ENCODE measurements at regions not wholly inside any gene's neighbourhood (a gene's known extent, or its start where the extent isn't known, plus 50 kb on each side); places are given as distances from the start of the nearest gene placed in this dataset.

- no peak for DNase-seq
These were observed 58.3 kb upstream of the PPP1R3C start for GRCh38 chr10:91690996-91691676.

- DNase-seq, result no peak
These were observed 57.5 kb upstream of the PPP1R3C start for GRCh38 chr10:91690412-91690811.

- DNase-seq, result no peak
These were observed 56.9 kb upstream of the PPP1R3C start for GRCh38 chr10:91689731-91690168.

- no peak for DNase-seq
These were observed 52.0 kb upstream of the PPP1R3C start for GRCh38 chr10:91684841-91685240.

GRCh38 chr10:91683975-91684374 is 51.1 kb upstream of the PPP1R3C start:
- DNase-seq, result no peak

- DNase-seq, result no peak
These were observed 50.0 kb upstream of the PPP1R3C start for GRCh38 chr10:91682912-91683311.
